Activated CD4-positive, alpha-beta memory T cell treated with anti-CD3 and anti-CD28 coated beads, Interleukin-2, amount 10 ng/mL, durations not matched to agents 7 days and 5 days (primary cell): ENCODE measurements at regions not wholly inside any gene's neighbourhood (a gene's known extent, or its start where the extent isn't known, plus 50 kb on each side); places are given as distances from the start of the nearest gene placed in this dataset.
"Not testable (repeated sequence)": the region's sequence is repeated elsewhere in the genome, so short reads cannot be mapped to it uniquely, and the experiment has no call there.

Experiments used
- CTCF ChIA-PET: fragments of 350-600 bp; sonication (Branson Sonifier 250); formaldehyde crosslinking; loops from one replicate; lab custom pipeline; 2021; ENCODE audit warnings: antibody characterized with exemption, inconsistent platforms; lab: Charles Lee
- POLR2A ChIA-PET: fragments of 350-600 bp; sonication (Branson Sonifier 250); formaldehyde crosslinking; loops from one replicate; lab custom pipeline; 2021; ENCODE audit warnings: antibody characterized with exemption; lab: Charles Lee
- DNase-seq: peaks from one replicate; pipeline ENCODE4 v3.0.0-alpha.2; 2020
- H3K27ac Mint-ChIP-seq: one replicate; pipeline ENCODE4 v1.8.0; 2021; ENCODE audit warnings: mild to moderate bottlenecking, mixed read lengths
- H3K27me3 Mint-ChIP-seq: one replicate; pipeline ENCODE4 v1.8.0; 2021; ENCODE audit warnings: mixed read lengths
- H3K36me3 Mint-ChIP-seq: one replicate; pipeline ENCODE4 v1.8.0; 2021; ENCODE audit warnings: low read depth, mixed read lengths
- H3K4me1 Mint-ChIP-seq: one replicate; pipeline ENCODE4 v1.8.0; 2021; ENCODE audit warnings: mixed read lengths
- H3K4me3 Mint-ChIP-seq: one replicate; pipeline ENCODE4 v1.8.0; 2021; ENCODE audit warnings: mild to moderate bottlenecking, mixed read lengths
- H3K9me3 Mint-ChIP-seq: one replicate; pipeline ENCODE4 v1.8.0; 2021; ENCODE audit warnings: mixed read lengths

- ChIA-PET POLR2A (no interaction called here), CTCF (no interaction called here)
- Mint-ChIP-seq H3K27me3 (no peaks in the 10 kb centered on the region), H3K4me1 (no peaks in the 10 kb centered on the region), H3K27ac (no peak overlapping the region), H3K4me3 (no peak overlapping the region), H3K36me3 (no peaks in the 10 kb centered on the region), H3K9me3 (peaks cover 2% of the 10 kb centered on the region)
- DNase-seq = no peak
Observed at GRCh38 chr7:89798599-89798996, 355.7 kb upstream of the STEAP1 start.

- Mint-ChIP-seq H3K36me3 (no peaks in the 10 kb centered on the region), H3K4me1 (no peaks in the 10 kb centered on the region)
- POLR2A ChIA-PET = no interaction called here
Observed at GRCh38 chr7:89800761-89801160, 353.5 kb upstream of the STEAP1 start.

GRCh38 chr7:89809291-89809690, 345.0 kb upstream of the STEAP1 start:
- Mint-ChIP-seq H3K27ac (no peak overlapping the region), H3K4me1 (no peaks in the 10 kb centered on the region), H3K27me3 (no peaks in the 10 kb centered on the region), H3K9me3 (peaks cover 2% of the 10 kb centered on the region), H3K4me3 (no peak overlapping the region), H3K36me3 (no peaks in the 10 kb centered on the region)
- POLR2A ChIA-PET = no interaction called here
- DNase-seq = no peak
- CTCF ChIA-PET = no interaction called here

More at GRCh38 chr7:89800761-89801160, 353.5 kb upstream of the STEAP1 start:
- peaks cover 2% of the 10 kb centered on the region for H3K9me3 Mint-ChIP-seq
- no peak overlapping the region for H3K4me3 Mint-ChIP-seq
- no peaks in the 10 kb centered on the region for H3K27me3 Mint-ChIP-seq
- no peak overlapping the region for H3K27ac Mint-ChIP-seq
- CTCF ChIA-PET = no interaction called here
- DNase-seq = no peak

GRCh38 chr7:89813081-89813480, 341.2 kb upstream of the STEAP1 start:
- DNase-seq = no peak
- ChIA-PET POLR2A (no interaction called here), CTCF (no interaction called here)
- Mint-ChIP-seq H3K4me1 (no peaks in the 10 kb centered on the region), H3K9me3 (no peaks in the 10 kb centered on the region), H3K27me3 (no peaks in the 10 kb centered on the region), H3K4me3 (no peak overlapping the region), H3K36me3 (no peaks in the 10 kb centered on the region), H3K27ac (no peak overlapping the region)

GRCh38 chr7:89826121-89826520, 328.1 kb upstream of the STEAP1 start:
- ChIA-PET POLR2A (no interaction called here), CTCF (no interaction called here)
- Mint-ChIP-seq H3K4me1 (no peaks in the 10 kb centered on the region), H3K27me3 (no peaks in the 10 kb centered on the region), H3K27ac (no peak overlapping the region), H3K36me3 (no peaks in the 10 kb centered on the region), H3K4me3 (no peak overlapping the region), H3K9me3 (no peaks in the 10 kb centered on the region)
- DNase-seq = no peak

GRCh38 chr7:89826557-89826956, 327.7 kb upstream of the STEAP1 start:
- Mint-ChIP-seq H3K27me3 (no peaks in the 10 kb centered on the region), H3K9me3 (no peaks in the 10 kb centered on the region), H3K27ac (no peak overlapping the region), H3K36me3 (no peaks in the 10 kb centered on the region), H3K4me1 (no peaks in the 10 kb centered on the region), H3K4me3 (no peak overlapping the region)
- ChIA-PET POLR2A (no interaction called here), CTCF (no interaction called here)
- no peak for DNase-seq

GRCh38 chr7:89837515-89837914, 316.8 kb upstream of the STEAP1 start:
- POLR2A ChIA-PET = no interaction called here
- CTCF ChIA-PET = no interaction called here
- no peak for DNase-seq
- Mint-ChIP-seq H3K4me1 (peaks cover 12% of the 10 kb centered on the region), H3K36me3 (no peaks in the 10 kb centered on the region), H3K27me3 (no peaks in the 10 kb centered on the region), H3K9me3 (peaks cover 3% of the 10 kb centered on the region), H3K4me3 (no peak overlapping the region), H3K27ac (no peak overlapping the region)

GRCh38 chr7:89839329-89839728, 314.9 kb upstream of the STEAP1 start:
- ChIA-PET POLR2A (no interaction called here), CTCF (no interaction called here)
- no peaks in the 10 kb centered on the region for H3K27me3 Mint-ChIP-seq
- H3K27ac Mint-ChIP-seq = peak overlapping the region; percentile 56
- peak overlapping the region; percentile 50 for H3K4me3 Mint-ChIP-seq
- DNase-seq = no peak
- H3K36me3 Mint-ChIP-seq = no peaks in the 10 kb centered on the region
- peaks cover 12% of the 10 kb centered on the region for H3K4me1 Mint-ChIP-seq
- H3K9me3 Mint-ChIP-seq = peaks cover 3% of the 10 kb centered on the region

GRCh38 chr7:89845952-89846351, 308.3 kb upstream of the STEAP1 start:
- H3K27me3 Mint-ChIP-seq = no peaks in the 10 kb centered on the region
- CTCF ChIA-PET = no interaction called here
- H3K9me3 Mint-ChIP-seq = no peaks in the 10 kb centered on the region
- H3K4me3 Mint-ChIP-seq = no peak overlapping the region
- no peak for DNase-seq
- POLR2A ChIA-PET = no interaction called here
- peaks cover 20% of the 10 kb centered on the region for H3K4me1 Mint-ChIP-seq
- H3K27ac Mint-ChIP-seq = no peak overlapping the region
- H3K36me3 Mint-ChIP-seq = no peaks in the 10 kb centered on the region

- no peaks in the 10 kb centered on the region for H3K36me3 Mint-ChIP-seq
- ChIA-PET POLR2A (no interaction called here), CTCF (no interaction called here)
- H3K4me1 Mint-ChIP-seq = peaks cover 20% of the 10 kb centered on the region
- peaks cover 2% of the 10 kb centered on the region for H3K27me3 Mint-ChIP-seq
- H3K9me3 Mint-ChIP-seq = peaks cover 2% of the 10 kb centered on the region
- no peak for DNase-seq
- no peak overlapping the region for H3K4me3 Mint-ChIP-seq
- no peak overlapping the region for H3K27ac Mint-ChIP-seq
Observed at GRCh38 chr7:89849052-89849451, 305.2 kb upstream of the STEAP1 start.

GRCh38 chr7:89857053-89857452, 297.2 kb upstream of the STEAP1 start:
- H3K36me3 Mint-ChIP-seq, H3K4me1 Mint-ChIP-seq, DNase-seq, H3K27me3 Mint-ChIP-seq, POLR2A ChIA-PET, CTCF ChIA-PET, H3K27ac Mint-ChIP-seq, H3K4me3 Mint-ChIP-seq: not testable (repeated sequence)
- peaks cover 14% of the 10 kb centered on the region for H3K9me3 Mint-ChIP-seq

GRCh38 chr7:89857767-89858166, 296.5 kb upstream of the STEAP1 start:
- H3K4me1 Mint-ChIP-seq = no peaks in the 10 kb centered on the region
- no peaks in the 10 kb centered on the region for H3K36me3 Mint-ChIP-seq
- H3K9me3 Mint-ChIP-seq = peaks cover 14% of the 10 kb centered on the region
- ChIA-PET POLR2A (no interaction called here), CTCF (interaction anchor here (0.6 kb wide), 1 partner anchor 418 kb away, joined by 3 read pairs; no protein-coding TSS in a partner anchor)
- no peak for DNase-seq
- no peak overlapping the region for H3K4me3 Mint-ChIP-seq
- H3K27me3 Mint-ChIP-seq = peaks cover 2% of the 10 kb centered on the region
- H3K27ac Mint-ChIP-seq = no peak overlapping the region

GRCh38 chr7:89887489-89887888, 266.8 kb upstream of the STEAP1 start:
- no peaks in the 10 kb centered on the region for H3K4me1 Mint-ChIP-seq
- H3K27ac Mint-ChIP-seq = no peak overlapping the region
- POLR2A ChIA-PET = no interaction called here
- H3K4me3 Mint-ChIP-seq = no peak overlapping the region
- H3K9me3 Mint-ChIP-seq = no peaks in the 10 kb centered on the region
- no peaks in the 10 kb centered on the region for H3K36me3 Mint-ChIP-seq
- CTCF ChIA-PET = no interaction called here
- H3K27me3 Mint-ChIP-seq = no peaks in the 10 kb centered on the region
- no peak for DNase-seq

GRCh38 chr7:89908736-89909135, 245.5 kb upstream of the STEAP1 start:
- Mint-ChIP-seq H3K27ac (no peak overlapping the region), H3K4me3 (no peak overlapping the region), H3K36me3 (no peaks in the 10 kb centered on the region), H3K27me3 (no peaks in the 10 kb centered on the region), H3K4me1 (no peaks in the 10 kb centered on the region), H3K9me3 (no peaks in the 10 kb centered on the region)
- CTCF ChIA-PET = no interaction called here
- POLR2A ChIA-PET = no interaction called here
- DNase-seq = no peak
